Liver (tissue), 3 donors: ENCODE measurements at regions not wholly inside any gene's neighbourhood (a gene's known extent, or its start where the extent isn't known, plus 50 kb on each side); places are given as distances from the start of the nearest gene placed in this dataset.

Source experiments
- CTCF ChIP-seq: fragments of 150-350 bp; IDR thresholded peaks from 2 replicates; pipeline ENCODE4 v1.5.1; 2017; ENCODE audit warnings: improper control_type of control experiment, low read depth, low read length; ENCODE audit not compliant: missing input control
- JUND ChIP-seq, 2 donors: IDR thresholded peaks; 2 replicates each; pipeline ENCODE4 v1.6.1; 2016; ENCODE audit warnings: antibody characterized with exemption in 2 of 2
- RAD21 ChIP-seq, 2 donors: IDR thresholded peaks; 2 replicates each; pipeline ENCODE4 v1.6.1; 2016; ENCODE audit warnings: antibody characterized with exemption in 2 of 2, mild to moderate bottlenecking in 2 of 2
- donor health status: healthy.
- donor health status: healthy.

- TF ChIP-seq CTCF (no peak), RAD21 (IDR thresholded peaks at IDR 0.05) (no peak), JUND (IDR thresholded peaks at IDR 0.05) (no peak)
These were observed 2159.7 kb downstream of the PCDH7 start for GRCh38 chr4:32879913-32880312.
